ENCODE measurements at regions not wholly inside any gene's neighbourhood (a gene's known extent, or its start where the extent isn't known, plus 50 kb on each side); places are given as distances from the start of the nearest gene placed in this dataset.

GRCh38 chr6:105545947-105546731 lies 143.3 kb upstream of the PREP start:
- peak; percentile 16 for DNase-seq (ENCODE audit: low read depth)
- TF ChIP-seq CTCF (IDR thresholded peaks at IDR 0.05; ENCODE audit: low read length, missing control alignments): no peak
- H3K4me3 ChIP-seq (replicated peaks; ENCODE audit: low read depth, low read length): no peak overlapping the region

GRCh38 chr6:105545228-105545920 lies 142.5 kb upstream of the PREP start:
- no peak for TF ChIP-seq CTCF (IDR thresholded peaks at IDR 0.05; ENCODE audit: low read length, missing control alignments)
- H3K4me3 ChIP-seq (replicated peaks; ENCODE audit: low read depth, low read length): no peak overlapping the region
- DNase-seq (ENCODE audit: low read depth): no peak

DNA sequence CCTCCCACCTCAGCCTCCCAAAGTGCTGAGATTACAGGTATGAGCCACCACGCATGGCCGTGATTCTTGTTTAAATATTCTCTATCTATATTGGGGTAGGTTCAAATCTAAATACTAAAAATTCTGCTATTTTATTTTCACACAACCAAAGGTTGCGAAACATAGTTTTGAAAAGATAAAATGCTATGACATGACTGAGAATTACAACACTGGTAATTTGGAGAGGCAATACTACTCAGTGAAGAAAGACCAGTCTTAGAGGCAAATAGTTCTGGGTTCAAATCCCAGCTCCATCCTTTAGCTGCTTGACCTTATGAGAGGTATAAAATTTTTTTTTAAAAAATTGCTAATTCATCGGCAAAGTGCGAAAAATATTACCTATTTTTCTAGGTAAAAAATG lies 137.0 kb upstream of the PREP start:
- DNase-seq (ENCODE audit: low read depth): peak; percentile 8
- no peak for TF ChIP-seq CTCF (IDR thresholded peaks at IDR 0.05; ENCODE audit: low read length, missing control alignments)
- no peak overlapping the region for H3K4me3 ChIP-seq (replicated peaks; ENCODE audit: low read depth, low read length)

DNA sequence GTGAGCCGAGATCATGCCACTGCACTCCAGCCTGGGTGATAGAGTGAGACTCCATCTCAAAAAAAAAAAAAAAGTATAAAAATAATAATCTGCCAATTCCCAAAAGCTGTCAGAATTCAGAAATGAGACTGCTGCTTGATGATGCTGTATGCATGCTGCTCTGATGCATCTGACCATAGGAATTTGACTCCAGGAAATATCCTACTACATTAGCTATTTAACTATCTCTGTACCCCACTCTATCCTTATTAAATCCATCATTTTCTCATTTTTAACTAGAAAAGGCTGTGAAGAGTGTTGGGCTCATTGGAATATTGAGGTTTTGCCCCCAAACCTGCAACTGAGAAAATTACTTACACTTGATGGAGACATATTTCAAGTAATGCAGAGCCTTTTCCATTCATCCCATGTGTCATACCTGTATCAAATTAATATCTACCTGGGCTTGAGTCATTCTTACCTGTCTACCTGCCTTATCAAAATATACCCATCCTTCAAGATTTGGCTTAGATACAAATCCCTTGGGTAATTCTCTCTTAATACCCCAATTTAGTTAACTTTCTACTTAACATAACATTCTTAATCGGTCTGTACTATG lies 135.2 kb upstream of the PREP start:
- no peak for DNase-seq (ENCODE audit: low read depth)
- no peak overlapping the region for H3K4me3 ChIP-seq (replicated peaks; ENCODE audit: low read depth, low read length)
- TF ChIP-seq CTCF (IDR thresholded peaks at IDR 0.05; ENCODE audit: low read length, missing control alignments): no peak

GRCh38 chr6:105536961-105537360 lies 134.1 kb upstream of the PREP start:
- no peak for TF ChIP-seq CTCF (IDR thresholded peaks at IDR 0.05; ENCODE audit: low read length, missing control alignments)
- DNase-seq (ENCODE audit: low read depth): no peak
- H3K4me3 ChIP-seq (replicated peaks; ENCODE audit: low read depth, low read length): no peak overlapping the region

GRCh38 chr6:105533301-105533700 lies 130.4 kb upstream of the PREP start:
- H3K4me3 ChIP-seq (replicated peaks; ENCODE audit: low read depth, low read length): no peak overlapping the region
- no peak for TF ChIP-seq CTCF (IDR thresholded peaks at IDR 0.05; ENCODE audit: low read length, missing control alignments)
- no peak for DNase-seq (ENCODE audit: low read depth)

All from fibroblast of pulmonary artery (primary cell).